ENCODE measurements at regions not wholly inside any gene's neighbourhood (a gene's known extent, or its start where the extent isn't known, plus 50 kb on each side); places are given as distances from the start of the nearest gene placed in this dataset.
"Not testable (repeated sequence)": the region's sequence is repeated elsewhere in the genome, so short reads cannot be mapped to it uniquely, and the experiment has no call there.

DNA sequence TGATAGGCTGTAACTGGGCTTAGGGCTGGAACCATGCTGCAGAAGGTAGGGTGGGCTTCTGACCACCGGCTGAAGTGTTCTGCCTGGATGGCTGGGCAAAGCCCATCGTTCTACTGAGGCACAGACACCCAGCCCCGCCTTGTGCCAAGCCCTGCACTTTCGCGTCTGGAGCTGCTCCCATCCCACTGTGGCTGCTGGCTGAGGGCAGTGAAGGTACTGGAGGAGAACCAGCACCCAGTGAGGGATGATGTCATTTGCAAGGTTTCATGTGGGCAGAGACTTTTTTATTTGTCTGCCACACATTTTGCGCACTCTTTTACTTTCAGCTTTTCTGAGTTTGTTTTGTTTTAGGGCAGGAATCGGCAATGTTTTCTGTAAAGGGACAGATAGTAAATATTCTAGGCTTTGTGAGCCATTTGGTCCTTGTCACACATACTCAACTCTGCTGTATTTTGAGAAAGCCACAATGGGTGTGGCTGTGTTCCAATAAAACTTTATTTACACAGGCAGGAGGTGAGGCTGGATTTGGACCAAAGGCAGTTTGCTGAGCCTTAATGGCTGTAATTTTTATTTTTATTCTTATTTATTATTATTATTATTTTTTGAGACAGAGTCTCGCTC lies 85.6 kb downstream of the ASB1 start:
- intact Hi-C loops (cut with DNase I): no loop called here
- no peak for DNase-seq
- Histone ChIP-seq H3K4me3 (no peak overlapping the region), H3K9me3 (no peaks in the 10 kb centered on the region), H3K36me3 (no peaks in the 10 kb centered on the region), H3K27me3 (no peaks in the 10 kb centered on the region), H3K27ac (no peak overlapping the region), H3K4me1 (ENCODE audit: insufficient read depth) (no peaks in the 10 kb centered on the region)
- TF ChIP-seq EP300 (IDR thresholded peaks at IDR 0.05) (no peak), POLR2A (IDR thresholded peaks at IDR 0.05) (no peak)
- TF ChIP-seq, protein P1, sequence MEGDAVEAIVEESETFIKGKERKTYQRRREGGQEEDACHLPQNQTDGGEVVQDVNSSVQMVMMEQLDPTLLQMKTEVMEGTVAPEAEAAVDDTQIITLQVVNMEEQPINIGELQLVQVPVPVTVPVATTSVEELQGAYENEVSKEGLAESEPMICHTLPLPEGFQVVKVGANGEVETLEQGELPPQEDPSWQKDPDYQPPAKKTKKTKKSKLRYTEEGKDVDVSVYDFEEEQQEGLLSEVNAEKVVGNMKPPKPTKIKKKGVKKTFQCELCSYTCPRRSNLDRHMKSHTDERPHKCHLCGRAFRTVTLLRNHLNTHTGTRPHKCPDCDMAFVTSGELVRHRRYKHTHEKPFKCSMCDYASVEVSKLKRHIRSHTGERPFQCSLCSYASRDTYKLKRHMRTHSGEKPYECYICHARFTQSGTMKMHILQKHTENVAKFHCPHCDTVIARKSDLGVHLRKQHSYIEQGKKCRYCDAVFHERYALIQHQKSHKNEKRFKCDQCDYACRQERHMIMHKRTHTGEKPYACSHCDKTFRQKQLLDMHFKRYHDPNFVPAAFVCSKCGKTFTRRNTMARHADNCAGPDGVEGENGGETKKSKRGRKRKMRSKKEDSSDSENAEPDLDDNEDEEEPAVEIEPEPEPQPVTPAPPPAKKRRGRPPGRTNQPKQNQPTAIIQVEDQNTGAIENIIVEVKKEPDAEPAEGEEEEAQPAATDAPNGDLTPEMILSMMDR (IDR thresholded peaks at IDR 0.05): no peak
- 86 to 94% (median 91%) methylated on average over 8 of the region's 8 CpGs for WGBS, 3 donors

DNA sequence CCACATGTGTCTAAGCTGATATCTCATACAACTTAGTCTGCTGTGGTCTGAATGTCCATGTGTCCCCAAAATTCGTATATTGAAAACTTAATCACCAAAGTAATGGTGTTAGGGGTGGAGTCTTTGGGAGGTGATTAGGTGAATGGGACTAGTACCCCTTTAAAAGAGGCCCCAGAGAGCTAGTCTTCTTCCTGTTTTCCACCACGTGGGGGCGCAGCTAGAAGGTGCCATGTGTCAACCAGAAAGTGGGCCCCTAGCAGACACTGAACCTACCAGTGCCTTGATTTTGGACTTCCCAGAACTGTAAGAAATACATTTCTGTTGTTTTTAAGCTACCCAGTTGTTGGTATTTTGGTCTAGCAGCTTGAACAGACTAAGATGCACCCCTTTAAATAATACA lies 86.6 kb downstream of the ASB1 start:
- H3K27ac ChIP-seq: no peak overlapping the region
- intact Hi-C loops (cut with DNase I): no loop called here
- no peaks in the 10 kb centered on the region for H3K4me1 ChIP-seq (ENCODE audit: insufficient read depth)
- 40 to 44% (median 41%) methylated on average over 3 of the region's 3 CpGs for WGBS, 3 donors
- TF ChIP-seq EP300 (IDR thresholded peaks at IDR 0.05): no peak
- no peaks in the 10 kb centered on the region for H3K36me3 ChIP-seq
- DNase-seq: no peak
- peaks cover 0 to 3% of the 10 kb centered on the region in 2 donors for H3K9me3 ChIP-seq
- no peak overlapping the region for H3K4me3 ChIP-seq
- no peaks in the 10 kb centered on the region for H3K27me3 ChIP-seq

DNA sequence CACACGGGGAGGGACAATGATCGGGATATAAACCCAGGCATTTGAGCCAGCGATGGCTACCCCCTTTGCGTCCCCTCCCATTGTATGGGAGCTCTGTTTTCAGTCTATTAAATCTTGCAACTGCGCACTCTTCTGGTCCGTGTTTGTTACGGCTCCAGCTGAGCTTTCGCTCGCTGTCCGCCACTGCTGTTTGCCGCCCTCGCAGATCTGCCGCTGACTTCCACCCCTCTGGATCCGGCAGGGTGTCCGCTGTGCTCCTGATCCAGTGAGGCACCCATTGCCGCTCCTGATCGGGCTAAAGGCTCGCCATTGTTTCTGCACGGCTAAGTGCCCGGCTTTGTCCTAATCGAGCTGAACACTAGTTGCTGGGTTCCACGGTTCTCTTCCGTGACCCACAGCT lies 87.3 kb downstream of the ASB1 start:
- H3K4me3 ChIP-seq; H3K9me3 ChIP-seq; intact Hi-C loops (cut with DNase I); H3K27me3 ChIP-seq; H3K27ac ChIP-seq; H3K36me3 ChIP-seq; DNase-seq; H3K4me1 ChIP-seq (ENCODE audit: insufficient read depth): not testable (repeated sequence)
- 95 to 97% (median 96%) methylated on average over 23 of the region's 23 CpGs for WGBS, 3 donors

DNA sequence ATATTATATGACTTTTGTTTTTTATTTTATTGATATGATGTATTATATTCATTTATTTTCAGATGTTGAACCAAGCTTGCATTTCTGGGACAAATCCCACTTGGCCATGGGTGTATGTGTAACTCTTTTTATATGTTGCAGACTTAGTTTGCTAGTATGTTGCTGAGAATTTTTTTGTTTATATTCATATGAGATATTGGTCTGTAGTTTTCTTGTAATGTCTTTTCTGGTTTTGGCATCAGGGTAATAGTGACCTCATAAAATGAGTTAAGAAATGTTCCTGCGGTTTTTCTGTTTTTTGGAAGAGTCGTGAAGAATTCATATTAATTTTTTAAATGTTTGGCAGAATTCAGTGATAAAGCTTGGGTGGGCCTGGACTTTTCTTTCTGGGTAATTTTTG lies 88.7 kb downstream of the ASB1 start:
- TF ChIP-seq, protein P1 (IDR thresholded peaks at IDR 0.05): no peak
- TF ChIP-seq EP300 (IDR thresholded peaks at IDR 0.05): no peak
- no peak for TF ChIP-seq POLR2A (IDR thresholded peaks at IDR 0.05)
- H3K4me3 ChIP-seq: no peak overlapping the region
- no peaks in the 10 kb centered on the region for H3K27me3 ChIP-seq
- WGBS, 3 donors: 65 to 76% (median 69%) methylated on average over 2 of the region's 2 CpGs
- H3K27ac ChIP-seq: no peak overlapping the region
- intact Hi-C loops (cut with DNase I): no loop called here
- no peaks in the 10 kb centered on the region for H3K36me3 ChIP-seq
- peaks cover 0 to 3% of the 10 kb centered on the region in 2 donors for H3K9me3 ChIP-seq
- DNase-seq: no peak
- H3K4me1 ChIP-seq (ENCODE audit: insufficient read depth): no peaks in the 10 kb centered on the region

DNA sequence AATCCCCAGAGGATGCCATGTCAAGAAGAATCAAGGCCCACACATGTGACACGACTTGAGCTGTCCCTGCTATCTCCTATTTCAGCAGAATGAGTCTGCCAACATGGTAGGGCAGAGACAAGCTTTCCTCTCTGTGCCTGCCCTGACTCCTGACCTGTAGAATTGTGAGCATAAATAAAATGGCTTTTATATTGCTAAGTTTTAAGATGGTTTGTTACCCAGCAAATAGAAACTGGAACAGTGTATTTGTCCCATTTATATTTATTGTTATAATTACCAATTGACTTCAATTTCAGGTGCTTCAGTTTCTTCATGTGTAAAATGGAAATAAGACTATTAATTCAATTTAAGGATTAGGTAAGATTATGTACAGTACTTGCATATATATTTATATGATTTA lies 90.5 kb downstream of the ASB1 start:
- Histone ChIP-seq H3K9me3 (peaks cover 0 to 3% of the 10 kb centered on the region in 2 donors), H3K4me1 (ENCODE audit: insufficient read depth) (no peaks in the 10 kb centered on the region), H3K27me3 (no peaks in the 10 kb centered on the region), H3K4me3 (no peak overlapping the region), H3K36me3 (no peaks in the 10 kb centered on the region), H3K27ac (no peak overlapping the region)
- TF ChIP-seq, protein P1 (IDR thresholded peaks at IDR 0.05): no peak
- TF ChIP-seq POLR2A (IDR thresholded peaks at IDR 0.05): no peak
- no peak for TF ChIP-seq EP300 (IDR thresholded peaks at IDR 0.05)
- intact Hi-C loops (cut with DNase I): no loop called here
- DNase-seq: no peak
- 88 to 91% (median 89%) methylated on average over 1 of the region's 1 CpG for WGBS, 3 donors

Measured in ovary (tissue), 7 donors.